Activated CD8-positive, alpha-beta memory T cell treated with anti-CD3 and anti-CD28 coated beads for 24 hours (primary cell): ENCODE measurements at regions not wholly inside any gene's neighbourhood (a gene's known extent, or its start where the extent isn't known, plus 50 kb on each side); places are given as distances from the start of the nearest gene placed in this dataset.

Experiments
- DNase-seq: peaks from one replicate; pipeline ENCODE4 v3.0.0-alpha.2; 2020

- no peak for DNase-seq
Observed at GRCh38 chr19:13600091-13600490, 93.8 kb upstream of the CACNA1A start.

GRCh38 chr19:13599681-13600080 is 93.4 kb upstream of the CACNA1A start:
- DNase-seq: no peak

GRCh38 chr19:13598098-13598497 is 91.8 kb upstream of the CACNA1A start:
- no peak for DNase-seq

GRCh38 chr19:13597640-13598039 is 91.4 kb upstream of the CACNA1A start:
- DNase-seq: peak; percentile 59

- DNase-seq: peak; percentile 96
Observed at GRCh38 chr19:13588957-13589833, 82.9 kb upstream of the CACNA1A start.

- DNase-seq: no peak
Observed at GRCh38 chr19:13585512-13585911, 79.2 kb upstream of the CACNA1A start.

- DNase-seq: no peak
Observed at GRCh38 chr19:13583753-13584152, 77.5 kb upstream of the CACNA1A start.

- no peak for DNase-seq
Observed at GRCh38 chr19:13583114-13583513, 76.8 kb upstream of the CACNA1A start.

GRCh38 chr19:13581576-13581975 is 75.3 kb upstream of the CACNA1A start:
- no peak for DNase-seq

GRCh38 chr19:13579388-13580060 is 73.2 kb upstream of the CACNA1A start:
- no peak for DNase-seq

- no peak for DNase-seq
Observed at GRCh38 chr19:13576726-13577125, 70.4 kb upstream of the CACNA1A start.

GRCh38 chr19:13574933-13575332 is 68.7 kb upstream of the CACNA1A start:
- no peak for DNase-seq

- DNase-seq: no peak
Observed at GRCh38 chr19:13573056-13573667, 66.9 kb upstream of the CACNA1A start.

GRCh38 chr19:13561461-13561860 is 55.2 kb upstream of the CACNA1A start:
- DNase-seq: no peak

- DNase-seq: no peak
Observed at GRCh38 chr19:13557756-13558398, 51.6 kb upstream of the CACNA1A start.

- no peak for DNase-seq
Observed at GRCh38 chr19:13556552-13556951, 50.3 kb upstream of the CACNA1A start.
